Right atrium auricular region (tissue), 2 donors: ENCODE measurements at regions not wholly inside any gene's neighbourhood (a gene's known extent, or its start where the extent isn't known, plus 50 kb on each side); places are given as distances from the start of the nearest gene placed in this dataset.

Experiments
- DNase-seq: peaks from one replicate; pipeline ENCODE4 v3.0.0-alpha.2; 2019; ENCODE audit warnings: low spot score
- H3K27ac ChIP-seq, 2 donors: fragments of 200-600 bp; sonication (generic); 1 replicate in 1 of 2; 2 replicates in 1 of 2; pipeline ENCODE4 v1.5.1; 2016 to 2019
- H3K27me3 ChIP-seq, 2 donors: fragments of 200-600 bp; sonication (generic); one replicate each; pipeline versions ENCODE4 v1.5.1 to v1.6.0; 2017 to 2019
- H3K36me3 ChIP-seq: fragments of 200-600 bp; sonication (generic); one replicate; pipeline ENCODE4 v1.5.1; 2016
- H3K4me1 ChIP-seq, 2 donors: fragments of 200-600 bp; sonication (generic); one replicate each; pipeline versions ENCODE4 v1.5.1 to v1.6.0; 2017 to 2019
- H3K4me3 ChIP-seq, 2 donors: fragments of 200-600 bp; sonication (generic); 1 replicate in 1 of 2; 2 replicates in 1 of 2; pipeline ENCODE4 v1.5.1; 2017 to 2019; ENCODE audit warnings: mild to moderate bottlenecking in 1 of 2, moderate library complexity in 1 of 2
- H3K9me3 ChIP-seq, 2 donors: fragments of 200-600 bp; sonication (generic); one replicate each; pipeline ENCODE4 v1.5.1; 2019
- TF ChIP-seq, protein P1 (sequence below), 2 donors: fragments of 200-600 bp; sonication (generic); IDR thresholded peaks; one replicate each; pipeline ENCODE4 v1.5.1; 2019; ENCODE audit warnings: antibody characterized with exemption in 2 of 2

DNA sequence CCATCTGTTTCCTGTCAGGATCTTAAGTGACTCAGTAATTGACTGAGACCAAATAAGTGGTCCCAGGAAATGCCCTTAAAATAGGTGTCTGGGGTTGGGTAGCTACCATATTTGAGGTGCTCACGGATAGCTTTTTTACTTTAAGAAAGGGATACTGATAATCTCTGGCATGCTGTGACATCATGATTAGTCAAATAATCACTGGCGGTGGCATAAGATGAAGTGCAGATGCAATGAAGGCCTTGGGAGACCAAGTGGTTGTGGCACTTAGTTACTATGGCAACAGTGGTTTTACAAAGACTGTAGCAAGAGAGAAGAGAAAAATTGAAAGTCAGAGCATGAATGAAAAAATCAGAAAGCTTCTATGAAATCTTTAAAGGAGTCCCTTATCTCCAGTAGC, 114.5 kb upstream of the SLIT2 start:
- Histone ChIP-seq H3K27ac (no peak overlapping the region), H3K27me3 (no peaks in the 10 kb centered on the region), H3K9me3 (peaks cover 0 to 22% of the 10 kb centered on the region in 2 donors), H3K36me3 (no peaks in the 10 kb centered on the region), H3K4me3 (no peak overlapping the region), H3K4me1 (no peaks in the 10 kb centered on the region)
- TF ChIP-seq, protein P1, sequence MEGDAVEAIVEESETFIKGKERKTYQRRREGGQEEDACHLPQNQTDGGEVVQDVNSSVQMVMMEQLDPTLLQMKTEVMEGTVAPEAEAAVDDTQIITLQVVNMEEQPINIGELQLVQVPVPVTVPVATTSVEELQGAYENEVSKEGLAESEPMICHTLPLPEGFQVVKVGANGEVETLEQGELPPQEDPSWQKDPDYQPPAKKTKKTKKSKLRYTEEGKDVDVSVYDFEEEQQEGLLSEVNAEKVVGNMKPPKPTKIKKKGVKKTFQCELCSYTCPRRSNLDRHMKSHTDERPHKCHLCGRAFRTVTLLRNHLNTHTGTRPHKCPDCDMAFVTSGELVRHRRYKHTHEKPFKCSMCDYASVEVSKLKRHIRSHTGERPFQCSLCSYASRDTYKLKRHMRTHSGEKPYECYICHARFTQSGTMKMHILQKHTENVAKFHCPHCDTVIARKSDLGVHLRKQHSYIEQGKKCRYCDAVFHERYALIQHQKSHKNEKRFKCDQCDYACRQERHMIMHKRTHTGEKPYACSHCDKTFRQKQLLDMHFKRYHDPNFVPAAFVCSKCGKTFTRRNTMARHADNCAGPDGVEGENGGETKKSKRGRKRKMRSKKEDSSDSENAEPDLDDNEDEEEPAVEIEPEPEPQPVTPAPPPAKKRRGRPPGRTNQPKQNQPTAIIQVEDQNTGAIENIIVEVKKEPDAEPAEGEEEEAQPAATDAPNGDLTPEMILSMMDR (IDR thresholded peaks at IDR 0.05): no peak
- DNase-seq: no peak

DNA sequence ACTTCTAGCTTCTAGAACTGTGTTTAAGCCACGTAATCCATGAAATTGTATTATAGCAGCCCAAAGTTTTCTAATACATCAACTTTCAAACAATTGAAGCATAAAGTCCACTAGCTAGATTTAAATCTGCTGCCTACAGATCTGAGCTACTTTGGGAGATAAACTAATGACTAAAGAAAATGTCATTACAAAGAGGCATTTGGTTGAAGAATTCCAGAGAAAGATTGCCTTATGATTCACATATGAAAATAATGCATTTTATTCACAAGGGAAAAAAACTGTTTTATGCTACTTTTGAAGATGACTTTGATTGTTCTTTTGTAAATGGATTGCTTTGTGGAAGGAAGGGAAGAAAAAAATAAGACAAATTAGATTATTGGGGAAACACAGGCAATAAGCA, 124.1 kb upstream of the SLIT2 start:
- no peak for DNase-seq
- no peak overlapping the region for H3K4me3 ChIP-seq
- no peaks in the 10 kb centered on the region for H3K27me3 ChIP-seq
- H3K9me3 ChIP-seq: no peaks in the 10 kb centered on the region
- H3K27ac ChIP-seq: no peak overlapping the region
- peaks cover 0 to 8% of the 10 kb centered on the region in 2 donors for H3K4me1 ChIP-seq
- H3K36me3 ChIP-seq: no peaks in the 10 kb centered on the region
- TF ChIP-seq, protein P1 (IDR thresholded peaks at IDR 0.05): no peak

DNA sequence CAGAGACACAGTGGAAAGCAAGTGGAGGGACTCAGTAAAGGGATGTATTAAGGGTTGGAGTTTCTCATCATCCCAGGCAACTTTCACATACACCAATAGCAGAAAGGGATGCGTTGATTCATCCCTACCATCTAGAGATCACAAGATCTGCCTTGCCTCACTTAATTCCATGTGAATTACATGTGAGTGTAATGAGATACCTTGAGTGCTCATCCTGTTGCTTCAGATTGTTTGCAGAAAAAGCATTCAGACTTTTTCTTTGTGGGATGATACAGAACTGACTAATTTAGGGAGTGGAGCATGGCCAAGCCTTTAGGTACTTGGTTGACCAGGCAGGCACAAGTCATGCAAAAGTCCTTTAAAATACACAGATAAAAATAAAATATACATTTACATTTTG, 124.8 kb upstream of the SLIT2 start:
- peaks cover 0 to 8% of the 10 kb centered on the region in 2 donors for H3K4me1 ChIP-seq
- no peak for DNase-seq
- H3K27ac ChIP-seq: no peak overlapping the region
- H3K36me3 ChIP-seq: no peaks in the 10 kb centered on the region
- H3K9me3 ChIP-seq: no peaks in the 10 kb centered on the region
- H3K27me3 ChIP-seq: no peaks in the 10 kb centered on the region
- H3K4me3 ChIP-seq: no peak overlapping the region
- TF ChIP-seq, protein P1 (IDR thresholded peaks at IDR 0.05): no peak

- Histone ChIP-seq H3K36me3 (no peaks in the 10 kb centered on the region), H3K27me3 (no peaks in the 10 kb centered on the region), H3K4me3 (no peak overlapping the region), H3K4me1 (peaks cover 0 to 8% of the 10 kb centered on the region in 2 donors), H3K27ac (no peak overlapping the region), H3K9me3 (no peaks in the 10 kb centered on the region)
- TF ChIP-seq, protein P1 (IDR thresholded peaks at IDR 0.05): no peak
- DNase-seq: no peak
These were observed 127.2 kb upstream of the SLIT2 start for GRCh38 chr4:20124317-20125026.

- H3K9me3 ChIP-seq: no peaks in the 10 kb centered on the region
- no peak overlapping the region for H3K4me3 ChIP-seq
- no peaks in the 10 kb centered on the region for H3K27me3 ChIP-seq
- H3K27ac ChIP-seq: no peak overlapping the region
- H3K36me3 ChIP-seq: no peaks in the 10 kb centered on the region
- H3K4me1 ChIP-seq: peaks cover 0 to 8% of the 10 kb centered on the region in 2 donors
- DNase-seq: no peak
- TF ChIP-seq, protein P1 (IDR thresholded peaks at IDR 0.05): no peak
These were observed 129.3 kb upstream of the SLIT2 start for GRCh38 chr4:20122198-20122988.
